ENCODE measurements at regions not wholly inside any gene's neighbourhood (a gene's known extent, or its start where the extent isn't known, plus 50 kb on each side); places are given as distances from the start of the nearest gene placed in this dataset.

DNA sequence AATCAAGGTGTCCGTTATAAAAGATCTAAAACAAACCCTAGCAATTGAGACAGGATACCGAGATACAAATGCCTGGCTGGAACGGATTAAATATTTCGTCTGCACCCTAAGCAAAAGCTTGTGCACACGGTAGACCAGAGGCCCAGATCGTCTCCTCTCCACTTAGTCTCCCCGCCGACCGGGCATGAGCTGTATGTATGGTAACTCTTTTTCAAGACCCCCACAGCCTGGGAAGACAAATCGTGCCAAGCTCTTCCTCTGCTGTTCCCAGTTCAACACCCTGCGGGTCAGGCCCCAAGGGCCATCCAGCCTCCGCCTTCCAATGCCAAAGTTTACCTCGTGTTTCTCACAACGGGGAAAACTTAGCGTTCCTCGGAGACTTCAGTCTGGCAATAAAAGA lies 285.7 kb upstream of the GALNT17 start:
- H3K4me3 ChIP-seq (ENCODE audit: insufficient read depth, low read length, poor library complexity, severe bottlenecking), result no peak overlapping the region
- no peak for TF ChIP-seq EZH2phosphoT487 (conservative IDR thresholded peaks at IDR 0.05; ENCODE audit: low read length)
- TF ChIP-seq, protein P1, sequence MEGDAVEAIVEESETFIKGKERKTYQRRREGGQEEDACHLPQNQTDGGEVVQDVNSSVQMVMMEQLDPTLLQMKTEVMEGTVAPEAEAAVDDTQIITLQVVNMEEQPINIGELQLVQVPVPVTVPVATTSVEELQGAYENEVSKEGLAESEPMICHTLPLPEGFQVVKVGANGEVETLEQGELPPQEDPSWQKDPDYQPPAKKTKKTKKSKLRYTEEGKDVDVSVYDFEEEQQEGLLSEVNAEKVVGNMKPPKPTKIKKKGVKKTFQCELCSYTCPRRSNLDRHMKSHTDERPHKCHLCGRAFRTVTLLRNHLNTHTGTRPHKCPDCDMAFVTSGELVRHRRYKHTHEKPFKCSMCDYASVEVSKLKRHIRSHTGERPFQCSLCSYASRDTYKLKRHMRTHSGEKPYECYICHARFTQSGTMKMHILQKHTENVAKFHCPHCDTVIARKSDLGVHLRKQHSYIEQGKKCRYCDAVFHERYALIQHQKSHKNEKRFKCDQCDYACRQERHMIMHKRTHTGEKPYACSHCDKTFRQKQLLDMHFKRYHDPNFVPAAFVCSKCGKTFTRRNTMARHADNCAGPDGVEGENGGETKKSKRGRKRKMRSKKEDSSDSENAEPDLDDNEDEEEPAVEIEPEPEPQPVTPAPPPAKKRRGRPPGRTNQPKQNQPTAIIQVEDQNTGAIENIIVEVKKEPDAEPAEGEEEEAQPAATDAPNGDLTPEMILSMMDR (IDR thresholded peaks at IDR 0.05; ENCODE audit: insufficient read depth, low read length, poor library complexity, severe bottlenecking), result no peak
- H3K4me2 ChIP-seq (ENCODE audit: low read depth, low read length, poor library complexity, severe bottlenecking), result no peak overlapping the region
- peaks cover 5% of the 10 kb centered on the region; the same call in 1 of the 2 replicates for H3K9me3 ChIP-seq (ENCODE audit: insufficient read depth, low read length)
- H3F3A ChIP-seq (ENCODE audit: insufficient read depth), result no peaks in the 10 kb centered on the region
- H3K27me3 ChIP-seq (ENCODE audit: low read length), result no peaks in the 10 kb centered on the region
- no peak overlapping the region for H2AFZ ChIP-seq (ENCODE audit: low read depth, low read length, severe bottlenecking)
- no peaks in the 10 kb centered on the region for H4K20me1 ChIP-seq (ENCODE audit: low read depth, low read length)
- H3K9ac ChIP-seq (ENCODE audit: low read length), result no peak overlapping the region
- H3K9me2 ChIP-seq (replicated peaks; ENCODE audit: insufficient read depth, low read length), result no peaks in the 10 kb centered on the region
- H3K79me2 ChIP-seq (ENCODE audit: insufficient read depth, low read length), result no peaks in the 10 kb centered on the region
- no peaks in the 10 kb centered on the region for H3K36me3 ChIP-seq (ENCODE audit: low read length)
- no peak overlapping the region for H3K27ac ChIP-seq (ENCODE audit: low read depth, low read length)

DNA sequence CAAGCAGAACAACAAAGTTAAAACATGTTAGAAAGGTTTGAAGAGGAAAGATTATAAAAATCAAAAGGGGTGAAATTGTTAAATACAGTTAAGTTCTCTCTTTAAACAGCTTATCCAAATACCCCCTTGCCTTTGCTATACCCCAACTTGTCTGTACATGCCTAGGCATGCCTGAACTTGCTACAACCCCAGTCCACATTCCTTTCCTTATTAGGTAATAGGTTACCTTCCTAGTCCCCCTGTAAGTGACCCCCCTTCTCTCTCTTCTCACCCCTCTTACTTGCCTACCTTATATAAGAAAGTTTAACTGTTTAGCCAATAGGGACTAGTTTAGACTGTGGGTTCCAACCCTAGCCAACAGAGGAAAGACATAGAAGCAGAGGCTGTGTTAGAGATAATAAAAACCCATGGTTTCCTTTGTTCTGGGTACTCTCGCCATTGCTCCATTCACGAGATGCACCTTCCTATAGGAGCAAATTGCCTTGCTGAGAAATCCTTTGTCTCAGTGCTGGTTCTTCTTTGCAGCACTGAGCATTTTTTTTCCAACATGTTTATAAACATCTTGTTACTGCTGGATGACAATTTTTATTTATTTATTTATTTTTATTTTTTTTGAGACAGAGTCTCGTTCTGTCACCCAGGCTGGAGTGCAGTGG lies 282.2 kb upstream of the GALNT17 start:
- Histone ChIP-seq H3K36me3 (ENCODE audit: low read length) (no peaks in the 10 kb centered on the region), H3K27me3 (ENCODE audit: low read length) (no peaks in the 10 kb centered on the region), H3K9me3 (ENCODE audit: insufficient read depth, low read length) (peaks cover 5% of the 10 kb centered on the region; the same call in 1 of the 2 replicates), H3K79me2 (ENCODE audit: insufficient read depth, low read length) (no peaks in the 10 kb centered on the region), H3K27ac (ENCODE audit: low read depth, low read length) (no peak overlapping the region), H3K4me2 (ENCODE audit: low read depth, low read length, poor library complexity, severe bottlenecking) (no peak overlapping the region), H2AFZ (ENCODE audit: low read depth, low read length, severe bottlenecking) (no peak overlapping the region), H3K9me2 (replicated peaks; ENCODE audit: insufficient read depth, low read length) (no peaks in the 10 kb centered on the region), H3K9ac (ENCODE audit: low read length) (no peak overlapping the region), H3F3A (ENCODE audit: insufficient read depth) (no peaks in the 10 kb centered on the region), H4K20me1 (ENCODE audit: low read depth, low read length) (no peaks in the 10 kb centered on the region), H3K4me3 (ENCODE audit: insufficient read depth, low read length, poor library complexity, severe bottlenecking) (no peak overlapping the region)
- no peak for TF ChIP-seq EZH2phosphoT487 (conservative IDR thresholded peaks at IDR 0.05; ENCODE audit: low read length)
- TF ChIP-seq, protein P1 (IDR thresholded peaks at IDR 0.05; ENCODE audit: insufficient read depth, low read length, poor library complexity, severe bottlenecking), result no peak

DNA sequence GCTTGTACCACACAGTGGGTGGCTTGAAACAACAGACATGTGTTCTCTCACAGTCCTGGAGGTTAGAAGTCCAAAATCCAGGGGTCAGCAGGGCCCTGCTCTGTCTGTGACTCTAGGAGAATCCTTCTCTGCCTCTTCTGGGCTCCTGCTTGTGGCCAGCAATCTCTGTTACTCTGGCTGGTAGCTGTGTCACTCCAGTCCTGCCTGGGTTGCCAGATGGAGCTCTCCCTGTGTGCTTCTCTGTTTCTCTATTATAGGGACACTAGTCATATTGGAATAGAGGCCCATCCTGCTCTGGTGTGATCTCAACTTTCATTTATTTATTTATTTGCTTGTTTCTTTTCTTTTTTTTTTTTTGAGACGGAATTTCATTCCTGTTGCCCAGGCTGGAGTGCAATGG lies 276.6 kb upstream of the GALNT17 start:
- no peak overlapping the region for H2AFZ ChIP-seq (ENCODE audit: low read depth, low read length, severe bottlenecking)
- H3K27ac ChIP-seq (ENCODE audit: low read depth, low read length), result no peak overlapping the region
- no peak overlapping the region for H3K4me3 ChIP-seq (ENCODE audit: insufficient read depth, low read length, poor library complexity, severe bottlenecking)
- no peaks in the 10 kb centered on the region for H4K20me1 ChIP-seq (ENCODE audit: low read depth, low read length)
- H3K79me2 ChIP-seq (ENCODE audit: insufficient read depth, low read length), result no peaks in the 10 kb centered on the region
- no peak overlapping the region for H3K9ac ChIP-seq (ENCODE audit: low read length)
- H3K9me3 ChIP-seq (ENCODE audit: insufficient read depth, low read length), result no peaks in the 10 kb centered on the region
- H3K4me2 ChIP-seq (ENCODE audit: low read depth, low read length, poor library complexity, severe bottlenecking), result no peak overlapping the region
- H3K9me2 ChIP-seq (replicated peaks; ENCODE audit: insufficient read depth, low read length), result no peaks in the 10 kb centered on the region
- H3K27me3 ChIP-seq (ENCODE audit: low read length), result no peaks in the 10 kb centered on the region
- no peaks in the 10 kb centered on the region for H3F3A ChIP-seq (ENCODE audit: insufficient read depth)
- H3K36me3 ChIP-seq (ENCODE audit: low read length), result no peaks in the 10 kb centered on the region
- TF ChIP-seq EZH2phosphoT487 (conservative IDR thresholded peaks at IDR 0.05; ENCODE audit: low read length), result no peak
- TF ChIP-seq, protein P1 (IDR thresholded peaks at IDR 0.05; ENCODE audit: insufficient read depth, low read length, poor library complexity, severe bottlenecking), result no peak
